22Rv1 (cell line): ENCODE measurements at regions not wholly inside any gene's neighbourhood (a gene's known extent, or its start where the extent isn't known, plus 50 kb on each side); places are given as distances from the start of the nearest gene placed in this dataset.
"Not testable (repeated sequence)": the region's sequence is repeated elsewhere in the genome, so short reads cannot be mapped to it uniquely, and the experiment has no call there.

Source experiments
- ZFX ChIP-seq: fragments of 450-650 bp; IDR thresholded peaks from 2 replicates; pipeline ENCODE4 v1.6.1; 2017; ENCODE audit warnings: antibody characterized with exemption, borderline replicate concordance
- TF ChIP-seq, protein P1 (sequence below): fragments of 450-650 bp; IDR thresholded peaks from 2 replicates; pipeline ENCODE4 v1.5.1; 2017; ENCODE audit warnings: mild to moderate bottlenecking

DNA sequence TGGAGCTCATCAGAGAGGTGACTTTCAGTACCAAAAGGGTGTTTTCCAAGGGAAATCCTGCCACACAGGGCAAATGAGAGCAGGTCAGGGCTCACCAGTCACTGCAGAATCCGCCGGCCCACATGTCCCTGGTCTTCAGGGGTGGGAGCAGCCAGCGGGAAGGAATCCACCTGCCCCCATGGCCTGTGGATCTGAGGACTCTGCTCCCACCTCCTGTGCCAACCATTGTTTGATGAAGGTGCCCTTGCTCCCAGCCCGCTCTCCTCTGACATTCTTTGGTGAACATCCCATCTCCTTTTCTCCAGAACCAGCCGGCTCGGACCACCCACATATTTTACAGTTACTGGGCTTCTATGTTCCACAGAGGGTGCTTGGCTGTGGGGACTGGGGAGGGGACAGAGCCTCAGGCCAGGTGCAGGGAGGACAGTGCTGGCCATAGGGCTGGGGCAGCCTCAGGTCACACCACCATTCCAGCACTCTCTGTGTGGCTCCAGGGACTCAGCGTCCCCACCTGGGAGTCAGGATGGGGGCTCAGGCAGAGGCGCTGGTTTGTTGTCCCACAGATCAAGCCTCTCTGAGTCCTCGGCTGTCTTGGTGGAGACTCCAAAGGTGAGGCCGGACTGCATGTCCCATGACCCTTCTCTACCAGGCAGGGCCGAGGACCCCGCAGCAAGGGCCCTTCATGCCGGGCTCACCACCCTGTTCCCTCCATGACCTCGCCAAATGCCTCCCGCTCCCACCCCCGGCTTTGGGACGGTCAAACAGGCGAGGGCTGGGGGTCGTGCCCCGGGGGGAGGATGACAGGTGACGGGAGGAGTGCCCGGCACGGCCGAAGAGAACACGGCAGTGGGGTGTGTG lies 183.2 kb upstream of the ZNF469 start:
- TF ChIP-seq, protein P1, sequence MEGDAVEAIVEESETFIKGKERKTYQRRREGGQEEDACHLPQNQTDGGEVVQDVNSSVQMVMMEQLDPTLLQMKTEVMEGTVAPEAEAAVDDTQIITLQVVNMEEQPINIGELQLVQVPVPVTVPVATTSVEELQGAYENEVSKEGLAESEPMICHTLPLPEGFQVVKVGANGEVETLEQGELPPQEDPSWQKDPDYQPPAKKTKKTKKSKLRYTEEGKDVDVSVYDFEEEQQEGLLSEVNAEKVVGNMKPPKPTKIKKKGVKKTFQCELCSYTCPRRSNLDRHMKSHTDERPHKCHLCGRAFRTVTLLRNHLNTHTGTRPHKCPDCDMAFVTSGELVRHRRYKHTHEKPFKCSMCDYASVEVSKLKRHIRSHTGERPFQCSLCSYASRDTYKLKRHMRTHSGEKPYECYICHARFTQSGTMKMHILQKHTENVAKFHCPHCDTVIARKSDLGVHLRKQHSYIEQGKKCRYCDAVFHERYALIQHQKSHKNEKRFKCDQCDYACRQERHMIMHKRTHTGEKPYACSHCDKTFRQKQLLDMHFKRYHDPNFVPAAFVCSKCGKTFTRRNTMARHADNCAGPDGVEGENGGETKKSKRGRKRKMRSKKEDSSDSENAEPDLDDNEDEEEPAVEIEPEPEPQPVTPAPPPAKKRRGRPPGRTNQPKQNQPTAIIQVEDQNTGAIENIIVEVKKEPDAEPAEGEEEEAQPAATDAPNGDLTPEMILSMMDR, result not testable (repeated sequence)
- TF ChIP-seq ZFX, result not testable (repeated sequence)
